HCT116 (cell line): ENCODE measurements at regions not wholly inside any gene's neighbourhood (a gene's known extent, or its start where the extent isn't known, plus 50 kb on each side); places are given as distances from the start of the nearest gene placed in this dataset.

Source experiments
- ATAC-seq: fragments of 200-7000 bp; cut with Tn5 transposase; 2 replicates; pipeline ENCODE4 v1.9.1; 2020; ENCODE audit warnings: mild to moderate bottlenecking, moderate library complexity
- BruUV-seq: library from RNA; stranded (reverse); fragments of 400-500 nt; replicated peaks from 2 replicates; lab custom pipeline; 2021; lab: Mats Ljungman, UMichigan
- CTCF ChIA-PET: fragments of 300-600 bp; sonication (Branson Sonifier 250); formaldehyde crosslinking; loops from one replicate; lab custom pipeline; 2021; ENCODE audit warnings: antibody characterized with exemption; lab: Charles Lee
- POLR2A ChIA-PET: fragments of 300-600, 350-600 bp; sonication (Branson Sonifier 250); formaldehyde crosslinking; loops from one replicate; lab custom pipeline; 2021; ENCODE audit warnings: antibody characterized with exemption; lab: Charles Lee
- RAD21 ChIA-PET, 2 experiments: fragments of 300-600 bp; sonication (Branson Sonifier 250); formaldehyde crosslinking; loops; one replicate each; lab custom pipeline; 2023; ENCODE audit warnings: low total read pairs in 2 of 2; ENCODE audit not compliant: uncharacterized antibody in 2 of 2, unreplicated experiment in 2 of 2, low non-redundant PET in 1 of 2; lab: Charles Lee
- DNase-seq: peaks from one replicate; pipeline ENCODE4 v3.0.0-alpha.2; 2010; ENCODE audit warnings: low read depth, low spot score
- H2AFZ ChIP-seq: fragments of 200-600 bp; shearing (Covaris generic), sonication (generic); 2 replicates; pipeline ENCODE4 v1.6.1; 2017; ENCODE audit warnings: low read depth, mixed run types, mixed read lengths, antibody characterized with exemption, low read length; ENCODE audit not compliant: poor library complexity, severe bottlenecking
- H3K27ac ChIP-seq: 2 replicates; pipeline ENCODE4 v1.5.1; 2012; ENCODE audit warnings: low read depth, low read length
- H3K27me3 ChIP-seq: fragments of 200-600 bp; sonication (generic); 2 replicates; pipeline ENCODE4 v1.6.1; 2016; ENCODE audit warnings: mixed run types, low read length, mixed read lengths; ENCODE audit not compliant: insufficient read depth
- H3K36me3 ChIP-seq, 2 experiments: fragments of 200-500 bp in 1 of 2; fragments of 200-600 bp in 1 of 2; sonication (Bioruptor generic) in 1 of 2; sonication (generic) in 1 of 2; 2 replicates each; pipeline versions ENCODE4 v1.5.1 to v1.6.1; 2014 to 2016; ENCODE audit warnings: low read length in 2 of 2, inconsistent platforms in 1 of 2, mixed read lengths in 1 of 2, mixed run types in 1 of 2; ENCODE audit not compliant: insufficient read depth in 2 of 2, control insufficient read depth in 1 of 2
- H3K4me1 ChIP-seq, 2 experiments: fragments of 200-600 bp in 1 of 2; sonication (generic) in 1 of 2; 2 replicates each; pipeline versions ENCODE4 v1.5.1 to v1.6.1; 2012 to 2017; ENCODE audit warnings: low read length in 2 of 2, inconsistent platforms in 1 of 2, mild to moderate bottlenecking in 1 of 2, mixed read lengths in 1 of 2, mixed run types in 1 of 2, moderate library complexity in 1 of 2; ENCODE audit not compliant: insufficient read depth in 2 of 2, control insufficient read depth in 1 of 2
- H3K4me2 ChIP-seq: fragments of 200-600 bp; sonication (generic); 2 replicates; pipeline ENCODE4 v1.6.1; 2017; ENCODE audit warnings: mixed run types, low read length, mixed read lengths
- H3K4me3 ChIP-seq, 2 experiments: fragments of 200-600 bp in 1 of 2; sonication (generic) in 1 of 2; replicated peaks in 1 of 2; 2 replicates each; pipeline ENCODE4 v1.5.1; 2011 to 2016; ENCODE audit warnings: low read length in 2 of 2, control low read depth in 1 of 2, low read depth in 1 of 2, mild to moderate bottlenecking in 1 of 2, mixed read lengths in 1 of 2, mixed run types in 1 of 2
- H3K79me2 ChIP-seq: fragments of 200-600 bp; sonication (generic); 2 replicates; pipeline ENCODE4 v1.6.1; 2017; ENCODE audit warnings: mild to moderate bottlenecking, mixed run types, low read length, moderate library complexity, mixed read lengths; ENCODE audit not compliant: insufficient read depth
- H3K9ac ChIP-seq: fragments of 200-600 bp; sonication (generic); 2 replicates; pipeline ENCODE4 v1.6.1; 2016; ENCODE audit warnings: low read length, mixed read lengths
- H3K9me2 ChIP-seq: fragments of 200-600 bp; sonication (generic), shearing (Covaris generic); 2 replicates; pipeline ENCODE4 v1.6.1; 2017; ENCODE audit warnings: mixed run types, mild to moderate bottlenecking, moderate library complexity; ENCODE audit not compliant: insufficient read depth
- H3K9me3 ChIP-seq, 2 experiments: fragments of 200-500 bp in 1 of 2; fragments of 200-600 bp in 1 of 2; sonication (Bioruptor generic) in 1 of 2; sonication (generic) in 1 of 2; 2 replicates each; pipeline ENCODE4 v1.6.1; 2014 to 2017; ENCODE audit warnings: low read length in 2 of 2, mixed read lengths in 2 of 2, inconsistent platforms in 1 of 2, low read depth in 1 of 2, mild to moderate bottlenecking in 1 of 2, mixed run types in 1 of 2, moderate library complexity in 1 of 2; ENCODE audit not compliant: control insufficient read depth in 1 of 2, insufficient read depth in 1 of 2
- H4K20me1 ChIP-seq: fragments of 200-600 bp; sonication (generic), shearing (Covaris generic); 2 replicates; pipeline ENCODE4 v1.6.1; 2017; ENCODE audit warnings: mixed run types, mild to moderate bottlenecking, moderate library complexity; ENCODE audit not compliant: insufficient read depth
- CBX3 ChIP-seq: IDR thresholded peaks from 2 replicates; pipeline ENCODE4 v1.6.1; 2012; ENCODE audit warnings: low read depth
- CEBPB ChIP-seq: IDR thresholded peaks from 2 replicates; pipeline ENCODE4 v1.6.1; 2012; ENCODE audit warnings: low read depth
- ELF1 ChIP-seq: IDR thresholded peaks from 2 replicates; pipeline ENCODE4 v1.6.1; 2012; ENCODE audit warnings: low read depth, borderline replicate concordance
- EZH2phosphoT487 ChIP-seq: fragments of 200-600 bp; IDR thresholded peaks from 2 replicates; pipeline ENCODE4 v1.6.1; 2018; ENCODE audit warnings: antibody characterized with exemption, borderline replicate concordance
- JUND ChIP-seq: IDR thresholded peaks from 2 replicates; pipeline ENCODE4 v1.6.1; 2012
- POLR2A ChIP-seq: IDR thresholded peaks from 2 replicates; pipeline ENCODE4 v1.7.0; 2011; ENCODE audit warnings: borderline replicate concordance; ENCODE audit not compliant: insufficient read depth, insufficient read length; ENCODE audit errors: extremely low read depth
- POLR2AphosphoS5 ChIP-seq: IDR thresholded peaks from 2 replicates; pipeline ENCODE4 v1.6.1; 2011; ENCODE audit warnings: mild to moderate bottlenecking, low read depth, low read length, moderate library complexity
- RAD21 ChIP-seq: IDR thresholded peaks from 2 replicates; pipeline ENCODE4 v1.6.1; 2012; ENCODE audit warnings: low read depth, mild to moderate bottlenecking
- SIN3A ChIP-seq: IDR thresholded peaks from 2 replicates; pipeline ENCODE4 v1.6.1; 2012; ENCODE audit warnings: low read depth
- SP1 ChIP-seq: IDR thresholded peaks from 2 replicates; pipeline ENCODE4 v1.6.1; 2012; ENCODE audit warnings: low read depth
- SRF ChIP-seq: IDR thresholded peaks from 2 replicates; pipeline ENCODE4 v1.6.1; 2012; ENCODE audit warnings: low read depth
- TCF7L2 ChIP-seq: IDR thresholded peaks from 2 replicates; pipeline ENCODE4 v1.7.0; 2011; ENCODE audit warnings: borderline replicate concordance, inconsistent platforms; ENCODE audit not compliant: insufficient read depth, insufficient read length; ENCODE audit errors: extremely low read depth
- YY1 ChIP-seq: IDR thresholded peaks from 2 replicates; pipeline ENCODE4 v1.6.1; 2011; ENCODE audit warnings: low read length, low read depth, moderate library complexity, mild to moderate bottlenecking; ENCODE audit not compliant: insufficient replicate concordance; ENCODE audit errors: extremely low read depth
- ZNF274 ChIP-seq: fragments of 200-500 bp; sonication (Bioruptor generic); IDR thresholded peaks from 2 replicates; pipeline ENCODE4 v1.6.1; 2014; ENCODE audit warnings: mild to moderate bottlenecking, low read depth, low read length, inconsistent platforms
- intact Hi-C: fragments of 100-400 bp; cut with micrococcal nuclease; formaldehyde crosslinking; loops from 2 replicates; pipeline ENCODE4 v1.10.0; 2022
- TF ChIP-seq, protein P1 (sequence below): IDR thresholded peaks from 2 replicates; pipeline ENCODE4 v1.6.1; 2011; ENCODE audit warnings: mild to moderate bottlenecking, low read length, moderate library complexity; ENCODE audit not compliant: insufficient replicate concordance; ENCODE audit errors: extremely low read depth
- TF ChIP-seq, protein P2 (sequence below): IDR thresholded peaks from 2 replicates; pipeline ENCODE4 v1.6.1; 2012
- TF ChIP-seq, protein P3 (sequence below): IDR thresholded peaks from 2 replicates; pipeline ENCODE4 v1.6.1; 2012
- TF ChIP-seq, protein P4 (sequence below): IDR thresholded peaks from 2 replicates; pipeline ENCODE4 v1.6.1; 2012; ENCODE audit warnings: low read depth

- no peak overlapping the region for H2AFZ ChIP-seq
- no peaks in the 10 kb centered on the region for H3K4me1 ChIP-seq
- no peaks in the 10 kb centered on the region for H3K9me2 ChIP-seq
- H3K36me3 ChIP-seq = no peaks in the 10 kb centered on the region
- H3K27me3 ChIP-seq = no peaks in the 10 kb centered on the region
- RAD21 ChIA-PET = no interaction called here
- CTCF ChIA-PET = no interaction called here
- no peaks in the 10 kb centered on the region for H3K79me2 ChIP-seq
- POLR2A ChIA-PET = no interaction called here
- H4K20me1 ChIP-seq = no peaks in the 10 kb centered on the region
- no peak overlapping the region for H3K4me3 ChIP-seq
- no peak overlapping the region for H3K27ac ChIP-seq
- TF ChIP-seq POLR2A (no peak), EZH2phosphoT487 (no peak), SP1 (no peak), SIN3A (no peak), ZNF274 (no peak), ELF1 (no peak), JUND (no peak), RAD21 (no peak), CEBPB (no peak), CBX3 (no peak), YY1 (no peak), POLR2AphosphoS5 (no peak), SRF (no peak), TCF7L2 (no peak)
- TF ChIP-seq, protein P1, sequence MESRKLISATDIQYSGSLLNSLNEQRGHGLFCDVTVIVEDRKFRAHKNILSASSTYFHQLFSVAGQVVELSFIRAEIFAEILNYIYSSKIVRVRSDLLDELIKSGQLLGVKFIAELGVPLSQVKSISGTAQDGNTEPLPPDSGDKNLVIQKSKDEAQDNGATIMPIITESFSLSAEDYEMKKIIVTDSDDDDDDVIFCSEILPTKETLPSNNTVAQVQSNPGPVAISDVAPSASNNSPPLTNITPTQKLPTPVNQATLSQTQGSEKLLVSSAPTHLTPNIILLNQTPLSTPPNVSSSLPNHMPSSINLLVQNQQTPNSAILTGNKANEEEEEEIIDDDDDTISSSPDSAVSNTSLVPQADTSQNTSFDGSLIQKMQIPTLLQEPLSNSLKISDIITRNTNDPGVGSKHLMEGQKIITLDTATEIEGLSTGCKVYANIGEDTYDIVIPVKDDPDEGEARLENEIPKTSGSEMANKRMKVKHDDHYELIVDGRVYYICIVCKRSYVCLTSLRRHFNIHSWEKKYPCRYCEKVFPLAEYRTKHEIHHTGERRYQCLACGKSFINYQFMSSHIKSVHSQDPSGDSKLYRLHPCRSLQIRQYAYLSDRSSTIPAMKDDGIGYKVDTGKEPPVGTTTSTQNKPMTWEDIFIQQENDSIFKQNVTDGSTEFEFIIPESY = no peak
- TF ChIP-seq, protein P2, sequence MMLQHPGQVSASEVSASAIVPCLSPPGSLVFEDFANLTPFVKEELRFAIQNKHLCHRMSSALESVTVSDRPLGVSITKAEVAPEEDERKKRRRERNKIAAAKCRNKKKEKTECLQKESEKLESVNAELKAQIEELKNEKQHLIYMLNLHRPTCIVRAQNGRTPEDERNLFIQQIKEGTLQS = no peak
- TF ChIP-seq, protein P3, sequence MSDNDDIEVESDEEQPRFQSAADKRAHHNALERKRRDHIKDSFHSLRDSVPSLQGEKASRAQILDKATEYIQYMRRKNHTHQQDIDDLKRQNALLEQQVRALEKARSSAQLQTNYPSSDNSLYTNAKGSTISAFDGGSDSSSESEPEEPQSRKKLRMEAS = no peak
- TF ChIP-seq, protein P4, sequence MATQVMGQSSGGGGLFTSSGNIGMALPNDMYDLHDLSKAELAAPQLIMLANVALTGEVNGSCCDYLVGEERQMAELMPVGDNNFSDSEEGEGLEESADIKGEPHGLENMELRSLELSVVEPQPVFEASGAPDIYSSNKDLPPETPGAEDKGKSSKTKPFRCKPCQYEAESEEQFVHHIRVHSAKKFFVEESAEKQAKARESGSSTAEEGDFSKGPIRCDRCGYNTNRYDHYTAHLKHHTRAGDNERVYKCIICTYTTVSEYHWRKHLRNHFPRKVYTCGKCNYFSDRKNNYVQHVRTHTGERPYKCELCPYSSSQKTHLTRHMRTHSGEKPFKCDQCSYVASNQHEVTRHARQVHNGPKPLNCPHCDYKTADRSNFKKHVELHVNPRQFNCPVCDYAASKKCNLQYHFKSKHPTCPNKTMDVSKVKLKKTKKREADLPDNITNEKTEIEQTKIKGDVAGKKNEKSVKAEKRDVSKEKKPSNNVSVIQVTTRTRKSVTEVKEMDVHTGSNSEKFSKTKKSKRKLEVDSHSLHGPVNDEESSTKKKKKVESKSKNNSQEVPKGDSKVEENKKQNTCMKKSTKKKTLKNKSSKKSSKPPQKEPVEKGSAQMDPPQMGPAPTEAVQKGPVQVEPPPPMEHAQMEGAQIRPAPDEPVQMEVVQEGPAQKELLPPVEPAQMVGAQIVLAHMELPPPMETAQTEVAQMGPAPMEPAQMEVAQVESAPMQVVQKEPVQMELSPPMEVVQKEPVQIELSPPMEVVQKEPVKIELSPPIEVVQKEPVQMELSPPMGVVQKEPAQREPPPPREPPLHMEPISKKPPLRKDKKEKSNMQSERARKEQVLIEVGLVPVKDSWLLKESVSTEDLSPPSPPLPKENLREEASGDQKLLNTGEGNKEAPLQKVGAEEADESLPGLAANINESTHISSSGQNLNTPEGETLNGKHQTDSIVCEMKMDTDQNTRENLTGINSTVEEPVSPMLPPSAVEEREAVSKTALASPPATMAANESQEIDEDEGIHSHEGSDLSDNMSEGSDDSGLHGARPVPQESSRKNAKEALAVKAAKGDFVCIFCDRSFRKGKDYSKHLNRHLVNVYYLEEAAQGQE = no peak
- no TSS peak for BruUV-seq
- no peak for DNase-seq
- intact Hi-C loops = no loop called here
- H3K4me2 ChIP-seq = no peak overlapping the region
- H3K9ac ChIP-seq = no peak overlapping the region
- peaks cover 0 to 7% of the 10 kb centered on the region in 2 experiments; a peak in 2 of 4 replicates for H3K9me3 ChIP-seq
- no peak for ATAC-seq
Observed at GRCh38 chr12:125856366-125856765, 791.1 kb downstream of the AACS start.
